Mesothelial cell of epicardium (in vitro differentiated cells): ENCODE measurements at regions not wholly inside any gene's neighbourhood (a gene's known extent, or its start where the extent isn't known, plus 50 kb on each side); places are given as distances from the start of the nearest gene placed in this dataset.

ENCODE experiments used
- DNase-seq, 2 experiments: peaks; one replicate each; pipeline ENCODE4 v3.0.0; 2021; ENCODE audit warnings: low spot score in 2 of 2; ENCODE audit not compliant: unreplicated experiment in 2 of 2
- H3K27ac Mint-ChIP-seq: 2 replicates; pipeline ENCODE4 v1.8.0; 2021; ENCODE audit warnings: mixed read lengths
- H3K27me3 Mint-ChIP-seq: 2 replicates; pipeline ENCODE4 v1.8.0; 2021; ENCODE audit warnings: low read depth, mixed read lengths
- H3K36me3 Mint-ChIP-seq: 2 replicates; pipeline ENCODE4 v1.8.0; 2021; ENCODE audit warnings: mixed read lengths
- H3K4me1 Mint-ChIP-seq: 2 replicates; pipeline ENCODE4 v1.8.0; 2021; ENCODE audit warnings: mixed read lengths
- H3K4me3 Mint-ChIP-seq: 2 replicates; pipeline ENCODE4 v1.8.0; 2021; ENCODE audit warnings: mild to moderate bottlenecking, moderate library complexity, mixed read lengths
- H3K9me3 Mint-ChIP-seq: 2 replicates; pipeline ENCODE4 v1.8.0; 2021; ENCODE audit warnings: mixed read lengths
- TF ChIP-seq, protein P1 (sequence below): fragments of 200-600 bp; sonication (generic); IDR thresholded peaks from one replicate; pipeline ENCODE4 v1.5.0; 2021; ENCODE audit warnings: antibody characterized with exemption; ENCODE audit not compliant: unreplicated experiment

DNA sequence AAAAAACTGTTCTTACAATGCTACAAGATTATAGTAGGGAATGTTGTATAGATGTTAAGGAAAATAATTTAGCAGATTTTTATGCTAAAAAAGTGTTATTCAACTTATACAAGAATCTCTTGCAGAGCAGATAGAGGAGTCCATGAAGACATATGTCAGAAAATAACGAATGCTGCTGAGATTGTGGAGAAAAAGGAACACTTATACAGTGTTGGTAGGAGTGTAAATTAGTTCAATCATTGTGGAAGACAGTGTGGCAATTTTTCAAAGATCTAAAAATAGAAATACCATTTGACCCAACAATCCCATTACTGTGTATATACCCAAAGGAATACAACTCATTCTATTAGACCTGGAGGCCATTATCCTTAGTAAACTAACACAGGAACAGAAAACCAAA lies 286.2 kb upstream of the OLFM3 start:
- TF ChIP-seq, protein P1, sequence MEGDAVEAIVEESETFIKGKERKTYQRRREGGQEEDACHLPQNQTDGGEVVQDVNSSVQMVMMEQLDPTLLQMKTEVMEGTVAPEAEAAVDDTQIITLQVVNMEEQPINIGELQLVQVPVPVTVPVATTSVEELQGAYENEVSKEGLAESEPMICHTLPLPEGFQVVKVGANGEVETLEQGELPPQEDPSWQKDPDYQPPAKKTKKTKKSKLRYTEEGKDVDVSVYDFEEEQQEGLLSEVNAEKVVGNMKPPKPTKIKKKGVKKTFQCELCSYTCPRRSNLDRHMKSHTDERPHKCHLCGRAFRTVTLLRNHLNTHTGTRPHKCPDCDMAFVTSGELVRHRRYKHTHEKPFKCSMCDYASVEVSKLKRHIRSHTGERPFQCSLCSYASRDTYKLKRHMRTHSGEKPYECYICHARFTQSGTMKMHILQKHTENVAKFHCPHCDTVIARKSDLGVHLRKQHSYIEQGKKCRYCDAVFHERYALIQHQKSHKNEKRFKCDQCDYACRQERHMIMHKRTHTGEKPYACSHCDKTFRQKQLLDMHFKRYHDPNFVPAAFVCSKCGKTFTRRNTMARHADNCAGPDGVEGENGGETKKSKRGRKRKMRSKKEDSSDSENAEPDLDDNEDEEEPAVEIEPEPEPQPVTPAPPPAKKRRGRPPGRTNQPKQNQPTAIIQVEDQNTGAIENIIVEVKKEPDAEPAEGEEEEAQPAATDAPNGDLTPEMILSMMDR = no peak
- H3K36me3 Mint-ChIP-seq = no peaks in the 10 kb centered on the region
- H3K27ac Mint-ChIP-seq = no peak overlapping the region
- no peak for DNase-seq
- no peaks in the 10 kb centered on the region for H3K4me1 Mint-ChIP-seq
- H3K9me3 Mint-ChIP-seq = peaks cover 34% of the 10 kb centered on the region
- H3K27me3 Mint-ChIP-seq = no peaks in the 10 kb centered on the region
- H3K4me3 Mint-ChIP-seq = no peak overlapping the region

DNA sequence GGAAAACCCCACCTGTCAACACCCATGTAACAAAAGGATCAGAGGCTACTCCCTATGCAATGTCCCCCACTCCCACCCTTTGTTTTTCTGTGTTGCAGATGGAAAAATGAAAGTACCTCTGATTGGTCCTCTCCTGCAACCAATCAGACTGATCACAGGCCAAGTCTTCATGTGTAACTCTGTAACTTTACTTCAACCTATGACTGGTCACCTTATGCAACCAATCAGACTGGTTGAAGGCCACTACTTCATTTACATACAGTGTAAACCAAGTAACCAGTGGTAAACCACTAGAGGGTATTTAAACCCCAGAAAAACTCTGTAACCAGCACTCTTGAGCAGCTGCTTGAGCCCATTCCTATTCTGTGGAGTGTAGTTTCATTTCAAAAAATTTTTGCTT lies 266.3 kb upstream of the OLFM3 start:
- H3K27me3 Mint-ChIP-seq = no peaks in the 10 kb centered on the region
- DNase-seq = no peak
- TF ChIP-seq, protein P1 = no peak
- H3K36me3 Mint-ChIP-seq = no peaks in the 10 kb centered on the region
- no peaks in the 10 kb centered on the region for H3K4me1 Mint-ChIP-seq
- H3K9me3 Mint-ChIP-seq = no peaks in the 10 kb centered on the region
- H3K4me3 Mint-ChIP-seq = no peak overlapping the region
- no peak overlapping the region for H3K27ac Mint-ChIP-seq

DNA sequence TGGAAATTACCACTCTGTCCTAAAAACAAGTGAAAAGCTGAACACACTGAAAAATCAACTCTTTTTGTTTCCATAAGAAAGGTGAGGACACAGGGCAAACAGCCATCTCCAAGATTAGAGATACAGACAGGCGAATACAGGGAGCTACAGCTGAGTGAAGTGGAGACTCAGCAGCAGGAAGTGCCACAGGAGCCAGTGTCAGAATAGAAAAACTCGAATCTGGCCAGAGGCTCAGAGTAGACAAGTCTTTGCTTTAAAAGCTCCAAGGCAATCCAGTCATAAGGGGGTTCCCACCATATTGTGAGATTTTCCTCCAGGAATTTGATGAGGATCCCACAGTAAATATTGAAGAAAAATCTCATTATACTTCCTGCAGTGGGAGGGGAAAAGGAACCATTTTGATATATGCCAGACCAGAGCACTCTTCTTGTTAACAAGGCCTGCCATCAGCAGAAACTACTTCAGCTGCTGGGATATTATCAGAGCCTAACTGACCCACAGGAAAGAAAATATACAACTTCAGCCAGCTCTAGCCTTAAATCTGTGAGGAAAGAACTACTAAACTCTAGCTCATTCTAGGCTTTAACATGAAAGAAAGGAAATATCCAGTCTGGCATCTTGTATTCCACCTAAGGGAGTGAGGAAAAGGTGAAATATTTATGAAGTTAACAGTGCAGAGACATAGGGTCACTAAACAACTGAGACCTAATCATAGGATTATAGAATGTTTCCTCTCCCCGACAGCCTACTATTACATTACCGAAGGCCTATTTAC lies 256.2 kb upstream of the OLFM3 start:
- H3K36me3 Mint-ChIP-seq = no peaks in the 10 kb centered on the region
- peaks cover 5% of the 10 kb centered on the region for H3K4me1 Mint-ChIP-seq
- TF ChIP-seq, protein P1 = no peak
- no peaks in the 10 kb centered on the region for H3K9me3 Mint-ChIP-seq
- H3K4me3 Mint-ChIP-seq = no peak overlapping the region
- H3K27ac Mint-ChIP-seq = peak overlapping the region; percentile 9
- DNase-seq = no peak
- no peaks in the 10 kb centered on the region for H3K27me3 Mint-ChIP-seq

DNA sequence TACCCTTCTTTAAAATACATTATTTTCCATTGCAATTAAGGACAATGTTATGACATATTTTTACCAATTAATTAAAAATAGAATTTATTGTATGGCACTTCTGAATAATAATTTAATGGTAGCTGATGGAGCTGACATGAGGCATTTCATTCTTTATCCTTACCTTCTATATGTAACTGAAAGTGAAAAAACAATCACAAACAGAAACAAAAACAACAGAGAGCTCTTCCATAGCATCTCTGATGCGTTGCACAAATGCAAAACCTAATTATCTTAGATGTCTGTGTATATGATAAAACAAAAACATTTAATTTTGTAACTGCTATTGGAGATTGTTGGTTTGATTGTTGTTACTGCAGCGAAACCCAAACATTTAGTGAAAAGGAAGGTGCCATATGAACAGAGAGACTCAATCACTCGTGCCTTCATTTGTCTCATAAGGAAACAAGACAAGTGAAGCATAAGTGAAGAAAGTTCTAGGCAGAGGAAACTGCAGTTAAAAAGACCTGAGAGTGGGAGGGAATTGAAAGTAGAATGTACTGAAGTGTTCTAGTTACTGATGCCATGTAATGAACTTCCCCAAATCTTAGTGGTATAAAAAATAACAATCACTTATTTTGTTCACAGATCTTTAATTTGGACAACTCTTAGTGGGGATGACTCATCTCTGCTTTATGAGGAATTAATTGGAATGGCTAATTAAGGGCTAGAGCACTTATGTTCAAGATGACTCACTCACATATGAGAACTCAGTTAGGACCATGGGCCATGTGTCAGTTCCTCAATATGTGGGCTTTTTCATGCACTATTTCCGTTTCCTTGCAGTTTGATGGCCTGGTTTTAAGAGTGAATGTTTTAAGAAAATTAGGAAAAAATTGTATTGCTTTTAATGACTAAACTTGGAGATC lies 245.0 kb upstream of the OLFM3 start:
- H3K4me3 Mint-ChIP-seq = no peak overlapping the region
- no peaks in the 10 kb centered on the region for H3K4me1 Mint-ChIP-seq
- TF ChIP-seq, protein P1 = no peak
- no peaks in the 10 kb centered on the region for H3K9me3 Mint-ChIP-seq
- no peak overlapping the region for H3K27ac Mint-ChIP-seq
- DNase-seq = no peak
- H3K27me3 Mint-ChIP-seq = no peaks in the 10 kb centered on the region
- H3K36me3 Mint-ChIP-seq = no peaks in the 10 kb centered on the region

DNA sequence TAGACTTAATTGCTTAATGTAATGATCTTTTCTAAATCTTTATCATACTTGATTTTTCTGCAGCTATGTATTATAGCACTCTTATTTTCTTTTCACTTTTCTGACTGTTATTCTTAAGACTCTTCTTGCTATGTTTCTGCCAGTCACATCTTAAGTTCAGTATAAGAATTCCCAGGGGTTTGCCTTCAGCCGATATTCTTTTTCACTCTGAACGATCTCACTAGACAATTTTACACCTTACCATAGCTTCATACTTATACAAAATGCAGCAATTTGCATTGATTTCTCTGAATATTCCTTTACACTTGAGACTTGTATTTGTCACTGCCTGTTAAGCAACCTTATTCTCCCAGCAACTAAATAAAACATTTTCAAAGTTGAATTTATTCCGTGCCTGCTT lies 242.5 kb upstream of the OLFM3 start:
- Mint-ChIP-seq H3K27me3 (no peaks in the 10 kb centered on the region), H3K4me1 (no peaks in the 10 kb centered on the region), H3K27ac (no peak overlapping the region), H3K36me3 (no peaks in the 10 kb centered on the region), H3K4me3 (no peak overlapping the region), H3K9me3 (peaks cover 5% of the 10 kb centered on the region)
- no peak for DNase-seq
- TF ChIP-seq, protein P1 = no peak
